CD4-positive, alpha-beta T cell treated with Interleukin-15 for 1 hour (primary cell): ENCODE measurements at regions not wholly inside any gene's neighbourhood (a gene's known extent, or its start where the extent isn't known, plus 50 kb on each side); places are given as distances from the start of the nearest gene placed in this dataset.

Source experiments
- DNase-seq: peaks from one replicate; pipeline ENCODE4 v3.0.0-alpha.2; 2020

DNA sequence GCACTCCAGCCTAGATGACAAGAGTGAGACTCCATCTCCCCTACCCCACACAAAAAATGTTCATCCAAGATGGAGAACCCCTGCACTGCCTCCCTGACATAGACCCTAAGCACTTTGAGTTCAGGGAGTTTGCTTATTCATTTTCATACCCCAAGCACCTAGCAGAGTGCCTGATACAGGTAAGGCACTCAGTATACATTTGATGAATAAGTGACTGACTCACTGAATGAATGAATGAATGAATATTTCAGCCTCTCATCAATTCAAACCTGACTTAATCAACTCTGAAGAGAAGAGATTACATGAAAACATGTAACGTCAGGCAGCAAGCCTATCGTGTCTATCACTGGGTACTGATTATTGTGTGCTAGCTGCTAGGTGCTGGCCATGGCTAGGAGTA lies 121.3 kb upstream of the GADD45A start:
- no peak for DNase-seq

DNA sequence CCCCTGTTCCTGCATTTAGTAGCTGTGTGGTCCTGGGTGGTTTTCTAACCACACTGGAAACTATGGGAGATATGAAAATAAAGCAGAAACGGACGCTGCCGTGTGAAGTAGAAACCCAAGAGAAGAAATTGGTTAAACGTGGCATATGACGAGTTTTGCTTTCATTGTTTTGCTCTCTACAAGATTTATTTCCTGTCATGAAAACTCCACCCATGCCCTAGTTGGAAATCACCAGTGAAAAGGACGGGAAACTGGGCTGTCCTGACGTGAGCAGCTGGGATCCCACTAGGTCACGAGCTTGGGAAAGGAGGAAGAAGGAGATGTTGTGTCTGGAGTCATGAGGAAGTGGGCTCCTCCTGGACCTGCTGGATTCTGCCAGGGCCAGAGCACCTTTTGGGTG lies 120.8 kb upstream of the GADD45A start:
- DNase-seq = no peak

DNA sequence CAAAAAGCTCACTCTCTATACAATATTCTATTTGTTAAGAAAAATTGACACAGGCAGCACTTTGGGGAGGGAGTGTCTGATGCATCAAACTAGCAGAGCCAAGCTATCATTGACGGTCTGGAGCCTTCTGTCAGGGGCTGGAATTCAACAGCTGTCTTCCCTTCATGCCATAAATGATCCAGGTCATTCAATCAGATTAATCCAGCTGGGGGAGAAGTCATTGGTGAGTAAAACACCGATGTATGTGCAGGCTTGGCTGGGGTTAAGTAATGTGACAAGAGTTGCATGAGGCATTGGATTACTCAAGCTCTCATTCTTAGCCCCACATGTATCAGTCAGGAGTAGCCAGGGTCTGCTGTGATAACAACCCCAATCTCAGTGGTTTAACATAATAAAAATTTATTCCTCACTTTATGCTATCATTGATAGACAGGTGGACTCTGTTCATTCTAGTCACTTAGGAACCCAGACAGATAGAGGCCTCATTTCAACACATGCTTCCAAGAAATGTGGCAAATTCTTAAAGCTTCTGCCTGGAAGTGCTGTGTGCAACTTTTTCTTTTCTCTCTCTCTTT lies 118.1 kb upstream of the GADD45A start:
- DNase-seq = no peak

DNA sequence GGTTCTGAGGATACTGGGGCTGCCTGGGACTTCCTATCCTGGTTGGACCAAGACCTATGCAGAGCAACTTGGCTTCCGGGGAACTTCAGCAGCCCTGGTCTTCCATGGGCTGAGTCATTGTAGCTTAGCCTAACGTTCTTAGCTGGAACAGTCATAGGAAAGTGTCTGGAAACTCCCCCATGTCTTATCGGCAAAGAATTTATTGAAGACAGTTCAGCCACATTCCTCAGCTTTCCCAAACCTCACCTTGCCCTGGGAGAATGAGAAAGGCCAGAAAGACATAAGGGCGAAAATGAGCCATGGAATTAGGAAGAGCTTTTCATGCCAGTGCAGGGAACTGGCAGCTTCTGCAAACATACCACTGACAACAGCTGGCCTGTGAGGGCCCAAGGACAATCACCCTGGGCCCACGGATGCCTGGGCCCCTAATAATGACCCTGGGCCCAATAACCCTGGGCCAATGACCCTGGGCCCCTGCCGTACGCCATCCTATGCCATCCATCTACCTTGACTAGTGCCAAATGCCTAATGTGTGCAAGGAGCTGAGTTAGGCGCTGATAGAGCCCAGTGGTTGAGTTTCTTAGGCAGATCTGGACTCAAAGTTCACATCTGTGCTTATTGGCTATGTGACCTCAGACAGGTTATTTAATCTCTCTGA lies 114.4 kb upstream of the GADD45A start:
- no peak for DNase-seq

DNA sequence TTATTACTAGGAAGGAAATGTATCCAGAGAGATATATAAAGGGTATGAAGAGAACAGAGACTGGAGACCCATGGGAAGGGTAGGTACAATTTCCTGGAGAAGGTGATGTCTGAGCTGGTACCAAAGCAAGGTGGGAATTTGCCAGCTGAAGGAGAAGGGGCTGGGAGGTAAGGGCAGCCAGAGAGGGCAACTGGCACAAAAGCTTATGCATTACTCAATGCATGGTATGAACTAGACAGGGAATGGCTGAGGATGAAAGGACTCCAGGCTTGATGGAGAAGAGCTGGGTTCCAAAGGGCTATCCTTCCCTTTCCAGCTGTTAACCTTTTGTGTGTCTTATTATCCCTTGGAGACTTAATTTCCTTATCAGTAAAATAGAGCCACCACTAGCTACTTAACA lies 113.6 kb upstream of the GADD45A start:
- DNase-seq = no peak

DNA sequence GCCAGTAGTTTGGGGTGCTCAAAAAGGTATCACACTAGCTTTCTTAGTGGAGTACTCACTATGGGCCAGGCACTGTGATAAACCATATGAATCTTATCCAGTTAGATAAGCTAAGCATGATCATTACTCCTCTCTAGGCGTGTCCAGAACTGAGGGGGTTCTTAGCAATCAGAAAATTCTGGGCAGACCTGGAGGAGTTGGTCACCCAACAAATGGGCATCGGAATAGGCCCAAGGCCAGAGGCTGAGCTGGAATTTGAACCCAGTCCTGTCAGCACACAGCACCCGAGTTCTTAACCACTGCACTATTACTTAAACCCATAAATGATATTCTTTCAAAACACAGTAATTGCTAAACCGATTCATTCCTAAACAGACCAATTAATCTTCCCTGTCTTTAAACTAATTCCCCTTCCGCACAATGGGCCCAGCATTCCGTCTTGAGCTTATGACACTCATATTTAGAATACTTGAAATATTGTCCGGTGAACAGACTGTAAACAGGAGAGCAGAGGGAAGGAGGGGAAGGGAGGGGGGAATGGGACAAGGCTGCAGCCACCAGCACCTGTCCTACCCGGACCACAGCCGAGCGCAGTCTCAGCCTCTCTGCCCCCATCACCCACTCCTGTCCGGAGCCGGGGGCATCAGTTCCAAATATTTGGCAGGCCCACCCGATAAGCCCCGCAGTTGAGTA lies 113.0 kb upstream of the GADD45A start:
- DNase-seq = no peak

DNA sequence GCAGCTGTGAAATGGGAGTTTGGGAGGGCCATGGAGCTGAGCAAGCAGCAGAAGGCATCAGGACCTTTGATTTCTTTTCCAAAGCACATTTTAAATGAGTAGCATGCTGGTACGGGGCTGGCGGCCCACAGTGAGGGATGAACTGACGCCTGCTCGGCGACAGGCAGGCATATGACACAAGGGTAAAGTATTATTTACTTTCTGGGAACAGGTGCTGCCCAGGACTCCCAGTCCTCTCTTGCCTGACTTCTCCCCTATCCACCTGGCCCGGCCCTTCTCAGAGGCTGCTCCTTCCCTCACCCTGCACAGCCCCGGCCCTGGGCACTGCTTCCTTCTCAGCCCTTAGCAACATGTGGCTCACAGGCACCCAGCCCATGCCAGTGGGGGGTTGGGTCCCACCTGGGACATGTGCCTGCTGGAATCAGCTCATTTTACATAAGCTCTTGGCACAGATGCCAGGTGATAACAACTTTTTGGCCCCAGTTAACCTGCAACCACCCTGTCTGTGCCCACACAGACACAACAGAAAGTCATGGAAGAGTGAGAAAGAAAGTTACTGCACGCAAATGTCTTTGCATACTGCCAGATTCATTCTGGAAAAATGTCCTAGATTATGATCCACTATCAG lies 112.3 kb upstream of the GADD45A start:
- no peak for DNase-seq

DNA sequence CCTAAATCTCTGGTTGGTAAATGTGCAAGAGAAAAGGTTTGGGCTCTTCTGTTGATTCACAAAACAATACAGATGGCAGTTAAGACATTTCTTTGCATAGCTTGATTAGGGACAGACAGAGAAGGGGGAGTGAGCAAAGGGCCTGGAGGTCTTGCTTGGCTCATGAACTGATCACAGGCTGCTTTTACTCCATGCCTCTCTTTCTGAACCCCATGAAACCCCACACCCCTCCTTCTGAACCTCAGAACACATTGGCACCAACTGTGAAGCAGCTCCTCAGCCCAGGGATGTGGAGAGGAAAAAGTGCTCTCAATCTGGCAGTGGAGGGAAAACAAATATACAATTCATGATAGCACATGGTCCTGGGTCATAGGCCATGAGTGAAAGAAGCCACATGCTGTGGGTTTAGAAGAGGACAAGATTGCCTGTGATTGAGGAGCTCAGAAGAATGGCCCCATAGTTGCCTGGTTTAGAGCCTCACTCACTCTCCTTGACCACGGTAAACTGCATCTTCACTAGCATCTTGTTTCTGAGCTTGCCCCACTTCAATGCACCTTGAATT lies 111.6 kb upstream of the GADD45A start:
- no peak for DNase-seq

DNA sequence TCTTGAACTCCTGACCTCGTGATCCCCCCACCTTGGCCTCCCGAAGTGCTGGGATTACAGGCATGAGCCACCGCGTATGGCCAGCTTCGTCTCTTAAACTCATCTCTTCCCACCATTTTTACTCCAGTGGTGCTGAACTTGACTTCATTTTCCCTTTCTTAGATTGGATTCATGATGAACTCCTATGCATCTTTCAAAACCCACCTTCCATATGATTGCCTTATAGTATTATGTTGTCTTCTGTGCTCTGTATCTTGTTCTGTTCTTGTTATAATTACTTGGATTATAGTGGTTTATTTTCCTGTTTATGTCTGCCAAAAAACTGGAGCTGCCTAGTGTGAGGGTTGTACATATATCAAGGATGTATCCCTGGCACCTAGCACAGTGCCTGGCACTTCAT lies 110.8 kb upstream of the GADD45A start:
- no peak for DNase-seq

DNA sequence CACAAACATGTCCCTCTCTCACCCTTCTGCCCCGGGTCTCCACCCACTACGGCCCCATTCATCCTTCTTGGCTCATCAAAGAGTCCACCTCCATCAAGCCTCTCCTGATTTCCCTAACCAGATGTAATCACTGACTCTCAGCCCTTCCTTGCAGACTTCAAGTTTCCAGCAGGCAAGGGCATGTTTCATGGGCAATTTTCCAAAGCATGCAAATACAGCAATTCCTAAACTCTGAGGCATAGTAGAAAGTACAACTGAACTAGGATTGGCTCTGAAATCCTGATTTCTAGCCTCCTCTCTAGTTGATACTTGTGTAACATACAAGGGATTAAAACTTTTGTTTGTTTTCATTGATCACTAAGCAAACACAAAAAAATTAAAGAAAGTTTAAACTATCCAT lies 109.1 kb upstream of the GADD45A start:
- no peak for DNase-seq

DNA sequence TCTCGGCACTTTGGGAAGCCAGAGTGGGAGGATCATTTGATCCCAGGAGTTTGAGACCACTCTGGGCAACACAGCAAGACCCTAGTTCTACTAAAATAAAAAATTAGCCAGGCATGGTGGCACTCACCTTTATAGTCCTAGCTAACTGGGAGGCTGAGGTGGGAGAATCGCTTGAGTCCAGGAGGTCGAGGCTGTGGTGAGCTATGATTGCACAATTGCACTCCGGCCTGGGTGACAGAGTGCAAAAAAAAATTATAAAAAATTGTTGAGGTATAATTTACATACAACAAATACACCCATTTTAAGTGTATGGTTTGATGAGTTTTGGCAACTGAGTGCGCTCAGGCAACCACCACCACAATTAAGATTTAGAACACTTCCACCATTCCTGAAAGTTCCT lies 108.5 kb upstream of the GADD45A start:
- no peak for DNase-seq

DNA sequence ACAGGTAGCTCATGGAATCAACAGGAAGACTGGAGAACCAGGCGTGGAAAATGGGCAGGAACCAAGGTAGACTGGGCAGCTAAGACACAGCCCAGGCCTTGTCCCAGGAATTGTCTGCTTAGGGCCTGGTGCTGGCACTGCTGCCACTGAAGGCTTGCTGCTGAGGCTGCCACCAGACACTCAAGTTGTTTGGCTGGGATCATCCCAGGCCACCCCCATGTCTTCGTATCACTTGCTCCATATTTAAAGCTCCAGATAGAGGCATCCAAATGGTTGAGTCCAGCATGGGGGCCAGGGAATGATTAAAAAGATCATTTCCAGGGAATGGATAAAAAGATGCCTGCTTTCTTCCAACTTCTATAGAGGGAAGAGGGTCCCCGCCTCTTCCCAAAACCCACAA lies 107.4 kb upstream of the GADD45A start:
- DNase-seq = no peak

DNA sequence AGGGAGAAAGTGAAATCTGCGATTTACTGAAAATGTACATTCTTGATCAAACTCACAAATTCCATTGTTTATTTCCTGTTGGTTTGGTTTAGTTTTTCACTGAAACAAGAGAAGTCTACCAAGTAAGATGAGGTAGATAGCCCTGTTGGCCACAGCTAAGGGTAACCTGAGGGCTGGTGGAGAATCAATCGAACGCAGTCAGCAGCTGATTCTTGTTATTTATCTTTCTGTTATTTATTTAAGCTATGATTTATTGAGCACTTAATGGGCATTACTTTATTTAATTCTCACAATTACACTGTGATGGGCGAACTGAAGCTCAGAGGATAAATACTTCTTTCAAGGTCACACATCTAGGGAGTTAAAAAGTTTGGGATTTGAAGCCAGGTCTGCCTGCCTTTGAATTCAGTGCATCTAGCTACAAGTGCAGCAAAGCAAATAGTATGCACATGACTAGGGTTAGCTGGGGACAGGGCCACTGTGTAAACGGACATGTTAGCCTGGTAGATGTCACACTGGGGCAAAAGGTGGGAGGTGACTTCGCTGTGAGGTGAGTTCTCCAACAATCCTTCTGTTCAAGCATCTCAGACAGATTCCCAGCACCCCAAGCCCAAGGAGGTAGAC lies 106.5 kb upstream of the GADD45A start:
- no peak for DNase-seq

DNA sequence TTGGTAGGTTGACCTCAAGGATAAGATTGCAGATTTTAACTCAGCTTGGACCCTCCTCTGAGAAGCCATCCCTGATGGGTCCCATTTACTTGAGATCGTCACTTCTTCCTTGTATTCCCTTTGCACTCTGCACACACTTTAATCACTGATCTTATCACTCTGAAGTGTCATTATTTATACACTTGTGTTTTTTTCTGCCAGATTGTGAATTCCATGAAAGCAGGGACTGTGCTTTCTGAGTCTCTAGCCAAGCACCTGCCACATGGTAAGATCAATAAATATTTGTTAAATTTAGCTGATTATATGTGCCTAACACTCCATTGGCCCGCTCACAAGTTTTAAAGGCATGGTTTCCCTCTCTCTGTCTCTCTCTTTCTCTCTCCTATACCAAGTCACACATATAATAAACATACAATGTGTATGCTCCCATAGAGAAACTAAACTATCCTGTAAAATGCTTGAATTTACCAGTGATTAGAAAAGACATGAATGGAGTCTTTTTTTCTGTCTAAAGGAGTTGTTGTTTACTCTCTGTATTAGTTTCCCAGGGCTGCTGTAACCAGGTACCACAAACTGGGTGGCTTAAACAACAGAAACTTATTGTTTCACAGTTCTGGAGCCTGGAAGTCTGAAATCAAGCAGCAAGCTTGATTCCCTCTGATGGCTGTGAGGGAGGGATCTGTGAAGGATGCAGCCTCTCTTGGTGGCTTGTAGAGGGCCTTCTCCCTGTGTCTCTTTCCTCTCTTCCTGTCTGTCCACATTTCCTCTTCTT lies 105.2 kb upstream of the GADD45A start:
- no peak for DNase-seq

DNA sequence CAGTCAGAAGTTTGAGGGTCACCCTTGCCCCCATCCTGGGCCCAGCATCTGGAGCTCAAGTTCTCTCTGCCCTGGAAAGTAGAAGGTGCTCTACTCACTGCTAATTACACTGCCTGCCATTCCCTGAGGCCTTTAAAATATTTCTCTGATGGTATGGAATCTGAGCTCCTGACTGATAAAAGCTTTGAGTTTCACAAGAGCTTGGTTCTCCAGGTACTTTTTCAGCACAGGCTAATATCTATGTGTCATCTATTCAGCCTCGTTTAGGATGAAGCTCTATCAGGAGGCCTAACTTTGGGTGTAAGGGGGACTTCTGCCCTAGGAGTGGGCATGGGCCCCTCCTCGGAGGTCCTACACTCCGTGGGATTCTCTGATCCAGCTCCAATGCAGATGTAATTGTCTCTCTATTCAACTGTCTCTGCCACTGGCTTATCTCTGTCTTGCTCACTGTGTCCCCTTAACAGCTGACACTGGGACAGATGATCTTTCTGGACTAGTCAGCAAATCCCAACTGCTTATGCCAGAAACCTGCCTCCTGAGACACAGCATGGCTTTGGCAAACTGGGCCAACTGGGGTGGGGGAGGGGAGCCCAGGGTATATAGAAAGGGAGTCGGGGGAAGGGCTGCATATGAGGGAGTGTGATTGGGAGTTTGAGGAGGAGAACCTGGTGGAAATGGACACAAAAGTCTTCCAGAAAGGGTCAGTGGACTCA lies 104.2 kb upstream of the GADD45A start:
- DNase-seq = no peak

DNA sequence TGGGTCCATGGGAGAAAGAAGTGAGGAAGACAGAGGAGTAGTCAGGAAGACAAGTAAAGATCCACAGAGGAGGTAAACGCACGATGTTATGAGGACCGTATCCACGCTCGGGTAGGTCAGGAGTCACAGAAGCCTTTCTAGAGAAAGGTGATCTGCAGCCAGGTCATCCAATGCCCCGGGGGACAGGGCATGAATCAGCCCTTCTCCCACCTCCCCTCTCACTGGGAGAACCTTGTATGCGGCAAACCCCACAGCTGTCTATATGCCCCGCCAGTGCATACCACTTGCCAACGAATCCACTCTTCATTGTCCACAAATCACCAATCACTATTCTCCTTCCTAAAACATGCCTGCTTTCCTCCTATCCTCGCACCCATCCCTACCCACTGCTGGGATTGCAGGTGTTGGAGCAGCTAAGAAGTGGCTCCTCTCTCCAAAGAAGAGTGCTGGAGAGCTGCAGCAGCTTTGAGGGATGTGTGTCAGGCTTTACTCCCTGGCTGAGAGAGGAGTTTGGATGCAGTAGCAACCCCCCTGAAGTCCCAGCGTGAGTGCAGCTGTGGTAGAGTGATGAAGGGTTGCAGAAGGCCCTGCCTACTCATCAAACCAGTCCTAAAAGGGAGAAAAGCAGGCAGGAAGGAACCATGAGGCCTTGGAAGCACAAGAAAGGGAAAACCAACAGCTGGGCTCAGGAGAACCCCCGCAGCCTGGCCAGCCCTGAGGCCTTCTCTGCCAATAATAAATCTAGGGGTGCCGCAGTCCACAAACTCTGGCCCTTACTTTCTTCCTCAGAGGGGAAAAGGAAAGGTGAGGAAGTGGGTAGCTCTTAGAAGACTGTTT lies 102.2 kb upstream of the GADD45A start:
- no peak for DNase-seq

DNA sequence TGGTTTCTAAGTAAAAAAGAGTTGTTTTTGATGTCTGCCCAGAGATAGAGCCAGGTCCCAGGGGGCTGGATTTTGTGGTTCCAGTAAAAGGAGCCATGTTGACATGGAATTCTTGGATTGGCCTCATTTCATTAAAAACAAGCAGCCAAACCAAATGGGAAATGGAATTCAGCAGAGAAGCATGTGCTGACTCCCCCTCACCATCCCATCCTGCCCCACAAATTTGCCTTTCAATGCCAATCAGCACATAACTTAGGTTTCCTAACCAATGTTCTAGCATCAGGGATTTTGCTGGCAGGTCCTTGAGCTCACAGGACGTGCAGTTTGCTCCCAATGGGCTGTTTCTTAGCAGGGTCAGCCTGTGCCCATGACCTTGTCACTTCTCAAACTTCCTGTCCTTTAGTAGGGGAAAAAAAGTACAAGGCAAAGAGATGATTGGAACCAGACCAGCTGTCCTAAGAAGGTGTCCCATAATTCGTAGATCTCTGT lies 101.5 kb upstream of the GADD45A start:
- no peak for DNase-seq

DNA sequence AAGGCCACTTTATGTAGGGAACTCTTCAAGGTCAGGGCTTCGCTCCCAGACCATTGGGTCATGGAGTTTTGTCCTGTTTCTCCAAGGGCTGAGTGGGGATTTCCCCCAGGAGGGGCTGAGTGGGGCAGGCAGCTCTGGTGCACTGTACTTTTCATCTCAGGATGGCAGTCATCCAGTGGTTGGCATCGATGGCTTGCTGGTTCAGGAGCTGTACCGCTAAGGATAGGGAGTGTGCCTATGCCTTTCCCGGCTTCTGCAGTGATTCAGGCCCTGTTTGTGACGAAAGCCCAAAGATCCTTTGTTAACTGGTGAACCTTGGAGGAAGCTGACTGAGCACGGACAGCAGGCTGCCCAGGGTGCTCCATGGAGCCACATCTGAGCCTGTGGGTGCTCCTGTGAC lies 100.1 kb upstream of the GADD45A start:
- no peak for DNase-seq

DNA sequence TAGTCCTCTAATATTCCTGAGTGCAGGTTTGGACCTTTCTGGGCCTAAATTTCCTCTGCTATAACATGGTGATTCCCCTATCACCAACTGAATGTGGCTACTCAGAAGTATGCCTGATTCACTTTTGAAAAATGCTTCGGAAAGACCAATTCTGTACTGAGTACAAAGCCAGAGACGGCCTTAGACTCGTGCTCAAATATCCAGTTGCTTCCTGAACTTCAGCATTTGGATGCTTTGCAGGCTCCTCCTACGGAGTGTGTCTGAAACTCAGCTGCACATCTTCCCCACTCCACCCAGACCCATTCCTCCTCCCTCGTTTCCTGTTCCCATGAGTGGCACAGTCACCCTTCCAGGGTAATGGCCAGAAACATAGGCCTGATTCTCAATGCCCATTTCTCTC lies 98.4 kb upstream of the GADD45A start:
- no peak for DNase-seq

DNA sequence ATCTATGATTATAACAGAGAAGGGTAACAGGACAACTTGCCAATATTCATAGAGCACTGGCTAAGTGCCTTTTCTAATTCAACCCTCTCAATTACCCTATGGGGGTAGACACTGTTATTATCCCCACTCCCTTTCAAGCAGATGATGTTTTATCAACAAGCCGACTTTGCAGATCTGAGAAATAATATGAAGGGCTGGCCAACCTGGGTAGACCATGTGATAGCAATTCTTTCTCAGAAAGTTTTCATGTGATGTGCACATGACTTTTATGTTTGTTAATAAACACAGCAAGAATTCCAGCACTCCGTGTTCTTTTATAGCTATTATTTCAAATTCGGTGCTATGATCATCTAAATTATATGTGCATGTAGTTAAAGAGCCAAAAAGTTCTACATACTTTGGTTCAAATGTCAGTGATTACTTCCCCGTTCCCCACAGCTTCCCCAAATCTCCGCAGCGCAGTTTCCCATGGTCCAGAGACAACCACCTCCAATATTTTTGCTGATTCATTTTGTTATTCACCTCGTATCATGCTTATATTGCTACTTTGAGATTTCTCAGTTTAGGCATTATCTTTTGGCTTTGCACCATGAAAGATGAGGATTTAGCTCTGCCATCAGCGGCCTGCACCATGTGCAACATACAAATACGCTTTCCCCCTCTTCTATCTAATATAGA lies 96.7 kb upstream of the GADD45A start:
- no peak for DNase-seq
